Epithelial cell of esophagus (primary cell): ENCODE measurements at regions not wholly inside any gene's neighbourhood (a gene's known extent, or its start where the extent isn't known, plus 50 kb on each side); places are given as distances from the start of the nearest gene placed in this dataset.
A peak's percentile ranks its signal among the peaks of the same experiment; 100 is the strongest.

Source experiments
- DNase-seq: peaks from one replicate; pipeline ENCODE4 v3.0.0; 2010; ENCODE audit warnings: low read depth
- H3K4me3 ChIP-seq: 2 replicates; pipeline ENCODE4 v1.5.1; 2011; ENCODE audit warnings: mild to moderate bottlenecking, low read length, control low read depth
- TF ChIP-seq, protein P1 (sequence below): IDR thresholded peaks from 2 replicates; pipeline ENCODE4 v1.5.1; 2011; ENCODE audit warnings: low read depth, mild to moderate bottlenecking, low read length, control low read depth, inconsistent platforms; ENCODE audit not compliant: insufficient read depth; ENCODE audit errors: missing control alignments

DNA sequence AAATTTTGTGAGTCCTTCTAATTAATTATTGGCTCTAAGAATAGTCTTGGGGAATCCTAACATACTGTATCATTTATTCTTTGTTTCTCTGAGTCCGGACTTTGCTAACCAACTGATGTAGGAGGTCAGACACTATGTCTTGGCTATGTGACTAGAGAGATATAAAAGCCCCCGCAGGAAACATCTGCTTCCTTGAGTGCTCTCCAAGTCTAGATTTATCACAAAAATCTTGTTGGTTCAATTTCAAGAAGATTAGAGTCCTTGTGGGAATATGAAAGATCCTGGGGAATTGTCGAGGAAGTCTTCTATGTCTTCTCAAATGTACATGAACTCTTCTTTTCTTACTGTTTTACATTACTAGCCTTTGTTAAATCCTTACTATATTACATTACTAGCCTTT, 1712.5 kb downstream of the NCAM2 start:
- TF ChIP-seq, protein P1, sequence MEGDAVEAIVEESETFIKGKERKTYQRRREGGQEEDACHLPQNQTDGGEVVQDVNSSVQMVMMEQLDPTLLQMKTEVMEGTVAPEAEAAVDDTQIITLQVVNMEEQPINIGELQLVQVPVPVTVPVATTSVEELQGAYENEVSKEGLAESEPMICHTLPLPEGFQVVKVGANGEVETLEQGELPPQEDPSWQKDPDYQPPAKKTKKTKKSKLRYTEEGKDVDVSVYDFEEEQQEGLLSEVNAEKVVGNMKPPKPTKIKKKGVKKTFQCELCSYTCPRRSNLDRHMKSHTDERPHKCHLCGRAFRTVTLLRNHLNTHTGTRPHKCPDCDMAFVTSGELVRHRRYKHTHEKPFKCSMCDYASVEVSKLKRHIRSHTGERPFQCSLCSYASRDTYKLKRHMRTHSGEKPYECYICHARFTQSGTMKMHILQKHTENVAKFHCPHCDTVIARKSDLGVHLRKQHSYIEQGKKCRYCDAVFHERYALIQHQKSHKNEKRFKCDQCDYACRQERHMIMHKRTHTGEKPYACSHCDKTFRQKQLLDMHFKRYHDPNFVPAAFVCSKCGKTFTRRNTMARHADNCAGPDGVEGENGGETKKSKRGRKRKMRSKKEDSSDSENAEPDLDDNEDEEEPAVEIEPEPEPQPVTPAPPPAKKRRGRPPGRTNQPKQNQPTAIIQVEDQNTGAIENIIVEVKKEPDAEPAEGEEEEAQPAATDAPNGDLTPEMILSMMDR: no peak
- H3K4me3 ChIP-seq: no peak overlapping the region
- no peak for DNase-seq

DNA sequence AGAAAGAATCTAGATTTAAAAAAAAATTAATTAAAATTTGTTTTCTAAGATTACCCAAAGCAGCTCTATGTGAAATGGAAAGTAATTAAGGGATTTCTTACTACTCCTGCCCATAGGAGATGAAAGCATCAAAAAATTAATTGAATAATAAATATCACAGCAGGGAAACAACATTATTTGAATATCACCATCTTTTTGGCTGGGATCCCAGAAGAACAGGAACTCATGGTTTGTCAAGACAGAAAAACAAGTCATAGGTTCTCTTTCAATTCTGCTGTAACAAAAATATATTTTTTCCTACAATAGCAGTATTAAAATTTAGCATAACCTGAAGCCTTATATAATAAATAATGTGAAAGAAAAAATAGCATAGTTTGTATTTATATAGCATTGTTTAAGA, 1713.4 kb downstream of the NCAM2 start:
- no peak overlapping the region for H3K4me3 ChIP-seq
- TF ChIP-seq, protein P1: no peak
- no peak for DNase-seq

DNA sequence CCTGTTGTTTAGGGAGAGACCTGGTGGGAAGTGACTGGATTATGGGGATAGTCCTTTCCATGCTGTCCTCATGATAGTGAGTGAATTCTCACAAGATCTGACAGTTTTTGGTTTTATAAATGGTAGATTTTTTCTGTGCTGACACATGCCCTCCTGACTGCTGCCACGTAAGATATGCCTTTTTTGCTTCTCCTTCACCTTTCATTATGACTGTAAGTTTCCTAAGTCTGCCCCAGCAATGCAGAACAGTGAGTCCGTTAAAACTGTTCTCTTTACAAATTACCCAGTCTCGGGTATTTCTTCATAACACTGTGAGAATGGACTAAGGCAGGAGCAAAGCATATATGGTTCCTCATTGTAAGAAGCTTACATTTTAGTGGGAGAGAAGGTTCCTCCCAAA, 1727.2 kb downstream of the NCAM2 start:
- TF ChIP-seq, protein P1: no peak
- no peak overlapping the region for H3K4me3 ChIP-seq
- DNase-seq: no peak

DNA sequence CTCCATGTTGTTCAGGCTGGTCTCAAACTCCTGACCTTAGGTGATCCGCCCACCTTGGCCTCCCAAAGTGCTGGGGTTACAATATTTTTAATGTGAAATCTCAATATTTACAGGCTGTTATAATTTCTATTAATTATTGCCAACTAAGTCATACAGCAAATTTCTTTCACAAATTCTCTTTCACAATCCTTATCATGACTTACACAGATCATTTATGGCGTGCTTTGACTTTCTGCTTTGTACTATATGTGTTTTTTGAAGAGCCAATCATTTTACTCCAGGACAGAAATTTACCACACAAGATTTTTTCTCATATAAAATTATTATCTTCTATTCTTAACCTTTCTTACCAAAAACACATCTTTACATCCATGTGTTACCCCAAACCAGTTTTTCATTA, 1729.9 kb downstream of the NCAM2 start:
- H3K4me3 ChIP-seq: no peak overlapping the region
- TF ChIP-seq, protein P1: no peak
- DNase-seq: no peak

DNA sequence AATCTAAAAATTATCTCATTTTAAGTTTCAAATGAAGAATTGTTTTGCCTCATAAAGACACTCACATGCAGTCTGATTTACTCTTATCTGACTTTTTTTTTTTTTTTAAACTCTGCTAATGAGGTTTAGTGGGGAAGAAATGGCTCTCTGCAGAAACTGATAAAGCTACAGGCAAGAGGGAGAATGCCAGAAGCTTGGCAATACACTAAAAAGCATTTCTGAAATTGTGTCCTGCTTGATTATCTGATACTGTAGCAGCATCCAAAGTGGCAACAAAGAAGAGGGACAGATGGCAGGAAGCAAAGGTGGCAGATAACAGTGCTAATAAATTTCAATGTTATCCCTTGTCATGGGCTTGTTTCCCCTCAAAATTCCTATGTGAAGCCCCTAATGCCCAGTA, 1744.9 kb downstream of the NCAM2 start:
- TF ChIP-seq, protein P1: no peak
- no peak for DNase-seq
- H3K4me3 ChIP-seq: no peak overlapping the region

DNA sequence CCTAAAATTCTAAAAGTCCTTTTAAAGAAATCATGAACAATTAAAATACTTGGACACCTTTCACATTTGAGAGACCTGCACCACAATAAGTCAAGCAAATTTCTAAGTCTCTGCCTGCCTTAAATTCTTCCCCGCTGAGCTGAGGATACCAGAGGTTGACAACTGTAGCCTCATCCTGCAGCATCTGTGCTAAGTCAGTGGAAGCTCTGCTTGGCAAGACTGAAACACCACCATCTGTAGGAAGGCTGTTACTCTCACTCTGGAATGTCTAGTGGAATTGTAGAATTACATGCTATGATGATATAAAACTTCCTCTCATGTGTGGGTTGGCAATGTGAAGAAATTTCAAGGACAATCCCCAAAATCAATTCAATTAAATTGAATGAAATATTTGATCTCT, 1756.5 kb downstream of the NCAM2 start:
- no peak for DNase-seq
- H3K4me3 ChIP-seq: no peak overlapping the region
- TF ChIP-seq, protein P1: no peak

DNA sequence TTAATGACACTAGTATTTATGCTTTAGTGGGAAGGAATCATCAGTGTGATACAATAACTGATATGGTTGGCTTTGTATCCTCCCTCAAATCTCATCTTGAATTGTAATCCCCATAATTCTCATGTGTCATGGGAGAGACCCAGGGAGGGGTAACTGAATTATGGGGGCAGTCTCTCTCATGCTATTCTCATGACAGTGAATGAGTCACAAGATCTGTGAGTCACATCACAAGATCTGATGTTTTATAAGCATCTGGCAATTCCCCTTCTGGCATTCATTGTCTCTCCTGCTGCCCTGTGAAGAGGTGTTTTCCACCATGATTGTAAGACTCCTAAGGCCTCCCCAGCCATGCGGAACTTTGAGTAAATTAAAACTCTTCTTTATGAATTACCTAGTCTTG, 1760.3 kb downstream of the NCAM2 start:
- peak; percentile 0 for DNase-seq
- no peak overlapping the region for H3K4me3 ChIP-seq
- TF ChIP-seq, protein P1: no peak
